Adrenal gland (tissue), 5 donors: ENCODE measurements at regions not wholly inside any gene's neighbourhood (a gene's known extent, or its start where the extent isn't known, plus 50 kb on each side); places are given as distances from the start of the nearest gene placed in this dataset.

Experiments used
- CTCF ChIP-seq, 6 experiments: fragments of 450-650 bp in 4 of 6; fragments of 200-600 bp in 2 of 6; sonication (generic) in 1 of 6; IDR thresholded peaks; 1 replicate in 5 of 6; 2 replicates in 1 of 6; pipeline versions ENCODE4 v1.5.1 to v1.8.0; 2016 to 2021; ENCODE audit warnings: antibody characterized with exemption in 6 of 6, mild to moderate bottlenecking in 2 of 6, moderate library complexity in 1 of 6
- POLR2A ChIP-seq, 2 donors: fragments of 450-650 bp; IDR thresholded peaks; one replicate each; pipeline ENCODE4 v1.6.1; 2017; ENCODE audit warnings: antibody characterized with exemption in 2 of 2, mild to moderate bottlenecking in 2 of 2, moderate library complexity in 1 of 2
- donor health status: DM: no; HTN: no; CAD: no.

- TF ChIP-seq CTCF (IDR thresholded peaks at IDR 0.05) (no peak), POLR2A (IDR thresholded peaks at IDR 0.05) (no peak)
Observed at GRCh38 chrX:98548519-98548918, 1664.8 kb downstream of the RPA4 start.
